ENCODE measurements at regions not wholly inside any gene's neighbourhood (a gene's known extent, or its start where the extent isn't known, plus 50 kb on each side); places are given as distances from the start of the nearest gene placed in this dataset.

- DNase-seq: no peak
Measured at GRCh38 chr1:82598337-82598736, 797.6 kb downstream of the ADGRL2 start.

GRCh38 chr1:82597649-82598048 is 796.9 kb downstream of the ADGRL2 start:
- no peak for DNase-seq

- DNase-seq: no peak
Measured at GRCh38 chr1:82597141-82597540, 796.4 kb downstream of the ADGRL2 start.

GRCh38 chr1:82593561-82593960 is 792.8 kb downstream of the ADGRL2 start:
- DNase-seq: no peak

GRCh38 chr1:82589588-82589987 is 788.9 kb downstream of the ADGRL2 start:
- DNase-seq: no peak

- no peak for DNase-seq
Measured at GRCh38 chr1:82587371-82587770, 786.6 kb downstream of the ADGRL2 start.

GRCh38 chr1:82586473-82586872 is 785.7 kb downstream of the ADGRL2 start:
- no peak for DNase-seq

- DNase-seq: no peak
Measured at GRCh38 chr1:82582347-82582746, 781.6 kb downstream of the ADGRL2 start.

- DNase-seq: peak; percentile 38
Measured at GRCh38 chr1:82578086-82578726, 777.5 kb downstream of the ADGRL2 start.

- DNase-seq: no peak
Measured at GRCh38 chr1:82567348-82567747, 766.6 kb downstream of the ADGRL2 start.

- DNase-seq: no peak
Measured at GRCh38 chr1:82565546-82565945, 764.8 kb downstream of the ADGRL2 start.

GRCh38 chr1:82565146-82565545 is 764.4 kb downstream of the ADGRL2 start:
- no peak for DNase-seq

GRCh38 chr1:82564333-82564732 is 763.6 kb downstream of the ADGRL2 start:
- DNase-seq: no peak

- DNase-seq: no peak
Measured at GRCh38 chr1:82562448-82562847, 761.7 kb downstream of the ADGRL2 start.

- DNase-seq: no peak
Measured at GRCh38 chr1:82560566-82560965, 759.8 kb downstream of the ADGRL2 start.

GRCh38 chr1:82555501-82555900 is 754.8 kb downstream of the ADGRL2 start:
- no peak for DNase-seq

- DNase-seq: no peak
Measured at GRCh38 chr1:82549841-82550240, 749.1 kb downstream of the ADGRL2 start.

- DNase-seq: no peak
Measured at GRCh38 chr1:82542766-82543165, 742.0 kb downstream of the ADGRL2 start.

- no peak for DNase-seq
Measured at GRCh38 chr1:82542141-82542540, 741.4 kb downstream of the ADGRL2 start.

- DNase-seq: no peak
Measured at GRCh38 chr1:82540006-82540405, 739.3 kb downstream of the ADGRL2 start.

GRCh38 chr1:82538876-82539275 is 738.1 kb downstream of the ADGRL2 start:
- no peak for DNase-seq

GRCh38 chr1:82534996-82535395 is 734.3 kb downstream of the ADGRL2 start:
- no peak for DNase-seq

- no peak for DNase-seq
Measured at GRCh38 chr1:82525378-82525777, 724.6 kb downstream of the ADGRL2 start.

GRCh38 chr1:82520611-82521010 is 719.9 kb downstream of the ADGRL2 start:
- DNase-seq: no peak

- no peak for DNase-seq
Measured at GRCh38 chr1:82517586-82517985, 716.9 kb downstream of the ADGRL2 start.

- DNase-seq: peak; percentile 2
Measured at GRCh38 chr1:82515650-82516049, 714.9 kb downstream of the ADGRL2 start.

Measured in inflammatory macrophage treated with lipopolysaccharide for 4 hours (primary cell).